NCI-H2107 treated with DMSO at 0.1 percent for 48 hours (cell line): ENCODE measurements at regions not wholly inside any gene's neighbourhood (a gene's known extent, or its start where the extent isn't known, plus 50 kb on each side); places are given as distances from the start of the nearest gene placed in this dataset.

Experiments used
- DNase-seq: peaks from one replicate; lab custom pipeline; 2025; ENCODE audit not compliant: unreplicated experiment; lab: John Stamatoyannopoulos, UW

DNA sequence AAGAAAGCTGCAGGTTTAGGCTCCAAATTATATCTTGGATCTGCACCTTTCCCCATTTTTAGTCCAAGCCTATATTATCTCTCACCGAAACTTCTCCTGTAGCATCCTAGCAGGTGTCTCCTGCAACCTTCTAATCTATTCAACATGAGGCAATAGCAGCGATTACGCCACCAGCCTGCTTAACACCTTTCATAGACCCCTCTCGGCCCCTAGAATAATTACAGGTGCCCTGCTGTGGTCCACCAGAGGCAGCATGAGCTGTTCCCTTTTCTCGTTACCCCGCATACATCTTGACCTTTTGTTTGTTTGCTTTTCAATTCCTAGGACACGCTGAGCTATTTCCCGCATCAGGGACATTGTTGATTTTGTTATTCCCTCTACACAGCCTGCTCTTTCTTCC is 361.9 kb downstream of the CYRIA start:
- no peak for DNase-seq

DNA sequence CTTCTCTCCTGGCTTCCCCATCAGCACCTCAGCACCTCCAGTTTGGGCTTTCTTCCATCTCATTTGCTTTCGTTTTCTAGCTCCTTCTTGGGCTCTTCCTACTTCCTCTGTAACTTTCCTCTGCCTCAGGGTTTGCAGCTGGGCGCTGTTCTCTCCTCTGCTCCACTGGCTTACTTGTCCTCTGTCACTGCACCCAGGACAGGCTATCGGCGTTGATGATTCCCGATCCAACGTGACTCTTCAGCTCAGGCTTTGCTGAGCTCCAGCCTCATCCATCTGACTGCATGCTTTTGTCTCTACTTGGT is 362.4 kb downstream of the CYRIA start:
- DNase-seq = no peak

DNA sequence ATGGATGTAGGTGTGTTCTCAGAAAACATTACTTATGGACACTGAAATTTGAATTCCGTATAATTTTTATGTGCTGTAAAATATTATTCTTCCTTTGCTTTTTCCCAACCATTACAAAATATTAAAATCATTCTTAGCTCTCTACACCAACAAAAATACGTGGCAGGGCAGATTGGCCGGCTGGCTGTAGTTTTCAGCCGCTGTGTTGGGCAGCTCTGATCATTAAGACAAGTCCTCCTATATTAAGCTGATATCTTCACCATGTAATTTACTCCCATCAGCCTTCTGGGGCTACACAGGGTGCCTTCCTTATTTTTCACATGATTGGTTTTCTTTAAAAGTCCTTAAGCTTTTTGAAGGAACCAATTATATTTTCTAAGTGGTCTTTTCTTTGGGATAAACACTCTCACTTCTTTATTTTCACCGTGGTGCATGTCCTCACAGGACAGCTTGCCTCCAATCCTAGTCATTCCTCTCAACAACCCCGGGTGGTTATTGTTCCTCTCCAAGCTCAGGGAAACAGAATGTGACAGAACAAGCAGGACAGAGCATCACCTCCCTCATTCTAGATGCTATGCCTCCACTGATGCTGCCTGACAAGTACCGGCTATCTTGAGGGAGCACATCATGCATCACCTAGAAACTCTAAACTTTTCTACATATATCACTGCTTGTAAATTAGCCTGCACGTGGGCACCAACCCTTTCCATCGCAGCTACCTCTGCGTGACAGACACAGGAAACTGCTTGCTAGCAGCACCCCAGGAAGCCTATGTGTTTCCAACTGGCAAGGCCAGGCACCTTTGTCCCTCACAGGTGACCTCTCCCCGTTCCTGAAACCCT is 362.3 kb downstream of the MYCN start:
- DNase-seq = no peak

DNA sequence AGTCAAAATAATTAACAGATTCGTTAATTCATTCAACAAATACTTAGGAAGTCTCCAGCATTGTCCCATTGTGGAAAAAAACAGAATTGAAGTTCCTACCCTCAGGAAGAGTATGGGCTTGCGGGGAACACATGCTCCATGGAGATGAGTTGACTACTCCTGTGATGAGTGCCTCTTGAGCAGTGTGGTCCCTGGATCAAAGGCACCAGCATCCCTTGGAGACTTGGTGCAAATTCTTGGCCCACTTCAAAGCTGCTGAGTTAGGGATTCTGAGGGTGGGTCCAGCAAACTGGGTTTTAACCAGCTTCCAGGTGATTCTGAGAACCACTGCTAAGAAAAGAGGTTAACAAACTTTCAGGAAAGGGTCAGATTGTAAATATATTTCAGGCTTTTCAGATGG is 361.6 kb downstream of the MYCN start:
- no peak for DNase-seq

DNA sequence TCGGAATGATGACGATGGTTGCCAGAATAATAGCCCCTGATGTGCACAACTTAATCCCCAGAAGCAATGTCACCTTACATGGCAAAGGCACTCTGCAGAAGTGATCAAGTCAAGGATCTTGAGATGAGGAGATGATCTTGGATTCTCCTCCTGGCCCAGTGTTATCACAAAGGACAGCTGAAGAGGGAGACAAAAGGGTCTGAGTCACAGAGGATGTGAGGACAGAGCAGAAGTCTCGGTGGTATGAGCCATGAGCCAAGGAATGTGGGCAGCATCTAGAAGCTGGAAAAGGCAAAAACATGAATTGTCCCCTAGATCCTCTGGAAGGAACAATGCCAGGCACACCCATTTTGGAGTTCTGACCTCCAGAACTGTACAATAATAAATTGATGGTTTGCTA is 358.5 kb downstream of the MYCN start:
- DNase-seq = no peak

DNA sequence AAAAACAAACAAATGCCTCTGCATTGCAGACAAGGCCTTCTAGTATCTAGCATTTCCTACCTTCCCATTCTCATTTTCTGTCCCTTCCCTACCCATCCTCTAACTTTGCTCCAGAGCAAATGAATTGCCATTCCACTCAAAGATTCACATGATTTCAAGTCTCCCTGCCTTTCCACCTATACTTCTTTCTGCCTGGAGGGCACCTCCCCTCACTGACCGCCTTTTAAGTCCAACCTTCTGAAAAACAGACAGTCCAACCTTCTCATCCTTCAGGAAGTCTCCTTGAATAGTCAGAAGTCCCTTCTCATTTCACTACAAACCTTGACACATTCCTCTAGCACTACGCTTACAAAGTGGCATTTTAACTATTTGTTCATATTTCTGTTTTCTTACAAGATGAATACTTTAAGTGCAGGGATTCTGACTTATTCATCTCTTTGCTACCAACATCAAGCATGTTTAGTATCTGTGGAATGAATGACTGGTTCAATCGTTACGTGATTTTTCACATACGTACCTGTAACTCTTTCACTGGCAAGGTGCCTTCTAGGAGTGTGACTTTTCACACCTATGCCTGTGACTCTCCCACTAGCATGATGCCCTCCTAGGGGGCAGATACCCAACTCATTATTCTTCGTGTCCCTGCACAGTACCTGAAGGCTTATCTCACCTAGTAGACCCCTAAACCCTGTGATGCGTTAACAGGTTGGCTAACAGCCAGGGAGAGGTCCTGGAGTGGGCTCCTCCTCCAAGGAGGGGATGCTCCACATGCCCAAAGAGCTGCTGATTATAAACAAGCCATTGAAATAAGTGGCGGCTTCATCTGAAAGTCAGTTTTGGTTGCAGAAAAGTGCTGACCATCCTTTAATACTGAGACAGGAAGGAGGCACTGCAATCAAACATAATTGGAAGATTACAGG is 356.2 kb downstream of the MYCN start:
- DNase-seq = no peak

DNA sequence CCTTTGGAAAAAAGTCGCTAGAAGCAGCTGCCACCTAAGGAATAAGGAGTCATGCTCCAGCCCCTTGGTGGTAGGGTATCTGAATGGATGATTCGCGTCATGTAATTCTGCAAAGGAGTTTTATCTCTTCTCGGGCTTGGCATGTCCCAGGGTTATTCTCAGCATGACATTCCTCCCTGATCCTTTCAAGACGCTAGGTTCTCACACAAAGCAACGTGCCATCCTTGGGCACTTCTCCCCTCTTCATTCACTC is 355.6 kb downstream of the MYCN start:
- DNase-seq = no peak

DNA sequence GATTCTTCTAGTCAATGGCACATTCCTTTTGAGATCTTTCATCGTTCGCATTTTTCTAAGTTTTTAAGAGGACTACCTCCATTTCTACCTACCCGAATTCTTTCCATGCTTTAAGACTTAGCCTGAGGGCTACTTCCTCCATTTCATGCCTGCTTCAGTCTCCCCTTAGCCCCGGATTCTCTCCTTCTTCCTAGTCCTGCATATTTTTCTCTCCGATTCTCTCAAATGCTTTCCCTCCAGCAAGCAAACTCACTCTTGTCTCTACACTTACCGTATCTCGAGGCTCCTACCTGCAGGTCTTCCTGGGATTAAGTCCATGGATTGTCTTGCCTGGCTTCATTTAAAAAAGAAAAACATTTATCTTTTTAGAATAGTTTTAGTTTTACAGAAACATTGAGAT is 354.4 kb downstream of the MYCN start:
- no peak for DNase-seq

DNA sequence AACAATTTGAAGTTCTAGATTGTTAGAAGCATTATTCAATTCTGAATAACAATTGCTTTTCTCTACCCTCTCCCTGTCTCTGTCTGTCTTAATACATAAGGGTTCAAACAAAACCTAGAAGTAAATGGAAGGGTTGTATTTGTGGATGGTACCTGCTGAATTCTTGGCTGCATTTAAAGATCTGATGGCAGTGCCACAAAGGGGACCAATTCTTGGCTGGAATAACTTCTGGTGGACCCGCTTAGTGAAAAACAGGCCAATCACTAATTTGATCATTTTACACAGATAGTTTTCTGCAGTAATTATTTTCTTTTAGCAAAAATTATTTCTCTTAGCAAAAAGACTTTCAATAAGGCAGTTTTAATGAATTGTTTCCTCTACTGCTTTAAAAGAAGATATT is 353.5 kb downstream of the MYCN start:
- no peak for DNase-seq

DNA sequence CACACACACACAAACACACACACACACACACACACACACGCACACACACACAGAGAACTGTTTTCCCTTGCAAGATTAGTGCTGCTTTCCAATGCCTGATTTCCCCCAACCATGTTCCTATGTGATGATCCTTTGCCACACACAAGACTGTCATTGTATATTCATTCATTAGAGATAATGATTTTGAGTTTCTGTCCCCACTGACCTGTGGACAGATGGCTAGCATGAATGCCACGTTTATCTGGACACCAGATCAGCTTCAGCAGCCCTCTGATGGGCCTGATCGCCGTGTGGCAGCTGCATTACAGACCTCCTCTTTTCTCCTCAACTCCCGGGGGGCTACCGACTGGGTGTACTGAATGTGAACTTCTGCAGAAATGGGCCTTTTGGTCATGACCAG is 353.0 kb downstream of the MYCN start:
- no peak for DNase-seq

DNA sequence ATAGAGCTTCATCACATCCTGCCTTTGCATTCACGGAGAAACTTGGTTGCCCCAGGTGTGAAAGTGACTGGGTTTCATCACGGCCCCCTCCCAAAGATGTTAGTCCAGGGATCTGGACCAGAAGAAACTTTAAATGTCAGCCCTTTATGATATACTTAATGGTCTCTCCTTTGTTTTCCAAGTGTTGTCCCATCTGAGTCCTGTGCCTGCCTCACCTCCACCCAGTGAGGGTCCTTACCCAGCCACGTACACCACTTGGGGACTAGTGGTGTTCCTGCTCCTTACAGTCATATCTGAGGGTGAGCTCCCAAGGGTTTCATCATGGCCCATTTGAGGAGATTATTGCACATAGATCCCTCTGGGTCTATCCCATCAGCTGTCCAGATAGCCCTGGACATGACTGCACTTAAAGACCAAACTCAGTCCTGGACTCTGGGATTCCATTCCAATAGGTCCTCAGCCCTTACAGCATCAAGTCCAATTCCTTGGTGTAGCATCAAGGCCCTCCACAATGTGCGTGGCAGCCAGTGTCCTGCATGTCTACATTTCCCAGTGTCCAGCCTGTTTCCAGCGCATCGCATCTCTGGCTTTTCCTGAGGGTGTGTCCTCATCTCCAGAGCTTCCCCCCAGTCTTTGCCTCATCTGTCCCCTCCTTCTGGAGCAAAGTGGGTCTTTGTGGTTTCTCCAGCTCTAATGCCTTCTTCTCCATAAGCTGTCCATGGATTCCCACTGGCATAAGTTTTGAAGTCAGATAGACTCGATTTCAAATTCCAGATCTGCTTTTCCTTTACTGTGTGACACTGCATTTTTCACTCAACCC is 351.6 kb downstream of the MYCN start:
- DNase-seq = no peak

DNA sequence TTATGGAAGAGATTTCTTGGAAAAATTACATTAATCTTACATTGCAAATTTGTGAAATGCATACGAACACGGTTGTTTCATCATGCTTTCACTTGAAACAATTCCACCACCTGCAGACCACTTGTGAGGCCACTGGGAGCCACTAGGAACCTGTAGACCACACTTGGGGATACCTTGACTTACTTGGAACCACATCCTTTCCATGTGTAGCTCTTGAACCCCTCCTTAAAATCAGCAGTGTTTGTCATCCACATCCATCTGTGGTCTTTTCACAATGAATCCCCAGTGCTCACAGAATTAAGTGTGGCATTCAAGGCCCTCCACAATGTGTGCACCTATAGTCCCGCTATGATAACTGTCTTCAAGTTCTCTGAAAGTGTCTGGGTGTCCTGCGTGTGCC is 350.9 kb downstream of the MYCN start:
- DNase-seq = no peak

DNA sequence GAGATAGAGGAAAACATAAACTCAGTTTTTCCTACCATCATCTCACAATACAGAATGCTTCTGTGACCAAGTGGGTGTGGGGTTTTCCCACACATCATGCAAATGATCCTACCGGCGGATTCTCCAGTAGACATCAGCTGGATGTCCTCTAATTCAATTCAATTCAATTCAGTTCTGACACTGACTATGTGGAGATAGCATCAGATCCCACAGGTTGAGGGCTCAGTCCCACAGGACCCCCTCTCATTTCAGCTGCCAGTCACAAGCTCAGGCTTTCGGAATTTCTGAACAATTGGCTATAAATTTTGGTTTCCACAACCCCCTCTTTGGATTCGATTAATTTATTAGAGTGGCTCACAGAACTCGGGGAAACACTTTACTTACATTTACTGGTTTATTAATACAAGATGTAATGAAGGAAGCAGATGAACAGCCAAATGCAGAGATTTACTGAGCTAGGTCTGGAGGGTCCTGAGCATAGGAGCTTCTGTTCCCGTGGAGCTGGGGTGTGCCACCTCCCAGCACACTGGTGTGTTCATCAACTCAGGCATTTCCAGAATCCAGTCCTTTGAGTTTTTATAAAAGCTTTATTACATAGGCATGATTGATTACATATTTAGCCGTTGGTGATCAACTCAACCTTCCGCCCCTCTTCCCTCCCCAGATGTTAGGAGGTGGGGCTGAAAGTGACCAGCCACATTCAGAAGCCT is 350.1 kb downstream of the MYCN start:
- DNase-seq = no peak

DNA sequence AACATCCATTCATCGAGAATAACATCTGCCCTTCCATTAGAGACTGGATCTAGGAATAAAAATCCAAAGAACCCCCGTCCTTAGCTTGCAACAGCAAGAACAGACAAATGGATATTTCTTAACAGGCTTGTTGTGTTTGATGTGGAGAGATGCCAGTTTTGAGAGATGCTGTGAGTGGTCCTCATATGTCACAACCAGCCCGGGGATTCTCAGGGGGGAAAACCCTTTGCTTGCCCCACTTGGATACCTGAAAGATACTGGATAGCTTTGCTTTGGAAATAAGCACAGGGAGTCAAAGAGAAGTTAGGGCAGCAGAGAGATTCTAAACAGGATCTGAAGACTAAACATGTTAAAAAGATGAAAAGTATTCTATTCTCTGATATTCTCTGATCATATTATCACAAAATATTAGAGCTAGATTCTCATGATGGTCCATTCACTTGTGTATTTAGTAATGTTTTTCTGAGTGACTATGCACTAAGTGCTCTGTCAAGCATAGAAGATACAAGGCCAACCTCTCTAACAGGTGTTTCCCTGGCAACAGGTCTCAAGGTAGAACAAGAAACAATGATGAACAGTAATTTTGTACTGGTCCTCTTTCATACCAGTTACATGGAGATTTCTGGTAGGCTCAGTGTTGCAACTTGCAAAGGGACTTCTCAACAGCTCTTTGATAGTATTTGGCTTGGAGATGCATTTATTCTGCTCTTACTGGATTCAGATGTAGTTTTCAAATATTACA is 348.2 kb downstream of the MYCN start:
- DNase-seq = no peak

DNA sequence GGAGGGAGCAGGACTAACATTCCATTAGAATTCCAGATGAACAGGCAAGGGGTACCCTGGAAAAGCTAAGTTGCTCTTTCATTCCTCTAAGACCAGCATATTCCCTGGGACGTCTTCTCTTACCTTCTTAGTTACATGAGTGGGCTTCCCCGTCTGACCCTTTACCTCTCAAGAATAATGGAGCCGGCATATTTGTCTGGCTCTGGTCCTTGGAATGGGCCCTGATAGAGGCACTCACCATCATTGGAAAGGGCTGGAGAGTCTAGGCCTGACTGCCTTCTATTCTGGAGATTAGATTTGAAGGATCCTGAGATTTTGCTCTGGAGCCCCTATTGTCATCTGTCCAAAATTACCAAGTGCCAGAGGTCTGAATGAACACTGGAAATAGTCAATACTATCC is 347.5 kb downstream of the MYCN start:
- no peak for DNase-seq

DNA sequence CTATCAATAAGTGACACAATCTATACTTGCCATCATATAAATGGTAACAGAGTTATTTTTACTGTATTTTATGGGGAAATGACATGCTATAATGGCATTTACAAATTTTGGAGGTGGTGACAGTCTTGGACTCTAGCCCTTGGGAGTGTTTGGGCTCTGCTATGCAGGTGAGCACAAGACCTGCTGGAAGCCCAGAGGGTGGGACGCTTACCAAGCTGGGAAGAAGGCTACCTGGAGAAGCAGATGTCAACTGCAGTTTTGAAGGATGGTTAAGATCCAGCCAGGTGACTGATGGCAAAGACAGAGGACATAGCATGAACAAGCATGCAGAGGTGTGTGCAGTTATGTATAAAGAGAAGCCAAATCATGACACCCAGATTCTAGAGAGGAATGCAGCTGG is 346.9 kb downstream of the MYCN start:
- no peak for DNase-seq

DNA sequence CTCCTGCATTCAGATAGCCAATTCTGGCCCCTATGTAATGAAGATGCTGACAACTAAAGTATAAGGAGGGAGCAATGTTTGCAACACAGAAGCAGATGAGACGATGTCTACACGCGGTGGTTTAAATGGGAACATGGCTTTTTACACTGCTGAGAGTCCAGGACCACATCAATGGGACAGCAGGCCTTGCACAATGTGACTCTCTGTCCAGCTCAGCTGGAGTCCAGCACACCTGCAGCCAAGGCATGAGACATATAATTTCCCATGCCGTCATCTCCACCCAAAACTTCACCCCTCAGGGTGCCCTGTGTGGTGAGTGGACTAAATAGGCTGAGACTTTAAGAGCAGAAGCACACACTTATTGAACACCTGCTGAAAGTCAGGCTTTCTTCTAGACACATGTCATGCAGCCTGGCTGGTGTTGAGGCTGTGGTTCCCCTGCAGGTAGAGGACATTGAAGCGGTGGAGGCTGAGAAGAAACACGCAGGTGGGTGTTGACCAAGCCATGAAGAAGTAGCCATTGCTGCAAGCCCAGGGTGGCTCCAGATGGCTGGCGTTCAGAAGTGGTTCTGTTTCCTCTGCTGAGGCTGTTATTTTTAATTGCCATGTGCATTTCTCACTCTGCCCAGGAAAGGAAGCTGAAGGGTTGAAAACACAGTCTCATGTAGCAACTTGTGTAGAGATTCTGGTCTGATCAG is 345.6 kb downstream of the MYCN start:
- no peak for DNase-seq

DNA sequence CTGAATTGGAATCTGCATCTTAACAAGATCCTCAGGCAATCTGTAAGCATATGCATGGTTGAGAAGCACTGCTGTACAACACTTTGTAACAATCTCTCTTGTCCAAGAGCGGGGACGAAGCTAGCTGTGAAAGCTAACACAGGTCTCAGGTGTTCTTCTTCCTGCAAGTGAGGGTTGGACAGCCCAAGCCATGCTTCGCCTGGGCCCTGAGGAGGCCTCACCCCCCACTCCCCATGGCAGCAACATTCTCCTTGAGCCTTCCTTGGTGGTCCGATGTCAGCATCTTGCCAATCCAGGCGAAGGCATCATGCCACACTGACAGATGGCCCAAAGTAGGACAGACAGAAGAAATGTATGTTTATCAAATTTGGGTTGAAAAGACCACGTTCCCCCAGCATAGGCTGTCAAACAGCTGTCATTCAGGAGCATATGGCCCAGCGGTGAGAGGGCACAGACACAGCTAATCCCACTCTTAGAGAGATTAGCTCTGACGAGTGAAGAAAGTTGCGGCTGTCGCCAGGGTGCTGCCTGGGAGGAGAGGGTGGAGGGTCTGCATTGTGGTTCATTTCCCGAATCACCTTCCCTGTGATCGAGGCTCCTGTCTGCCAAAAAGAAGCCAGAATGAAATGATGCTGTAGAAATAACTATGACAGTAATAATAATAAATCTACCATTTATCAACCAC is 344.7 kb downstream of the MYCN start:
- DNase-seq = no peak

DNA sequence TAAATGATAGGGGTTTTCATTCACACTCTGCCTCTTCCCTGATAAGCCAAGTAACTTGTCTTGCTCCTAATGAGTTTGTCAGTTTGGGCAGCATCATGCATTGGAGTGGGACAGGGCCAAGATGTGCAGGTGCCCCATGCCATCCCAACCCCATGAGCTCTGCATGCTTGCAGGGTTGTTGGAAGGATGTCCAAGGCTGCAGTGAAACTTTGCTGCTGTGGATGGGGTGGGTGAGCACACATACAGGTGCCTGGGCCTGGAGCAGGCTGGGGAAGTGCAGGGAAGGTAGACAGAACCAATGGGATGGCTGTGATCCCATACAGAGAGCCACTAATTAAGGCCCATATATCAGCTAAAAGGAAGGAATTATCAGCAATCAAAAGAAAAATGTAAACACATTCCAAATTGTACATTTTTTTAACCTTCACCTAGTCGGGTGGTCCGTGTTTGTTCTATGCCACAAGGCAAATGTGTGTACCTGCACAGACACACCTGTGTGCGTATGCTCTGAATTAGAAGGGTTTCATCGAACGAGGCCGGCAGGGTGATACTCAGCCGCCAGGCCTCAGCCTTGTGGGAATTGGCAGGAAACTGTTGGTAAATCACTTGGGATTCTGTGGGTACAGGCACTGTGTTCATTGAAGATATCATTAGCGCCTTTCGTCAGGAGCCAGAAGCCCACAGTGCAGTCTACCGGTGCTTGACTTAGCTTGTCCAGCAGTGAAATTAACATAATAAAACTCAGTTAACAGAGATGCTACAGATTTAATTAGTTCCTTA is 342.9 kb downstream of the MYCN start:
- no peak for DNase-seq
